ENCODE measurements at regions not wholly inside any gene's neighbourhood (a gene's known extent, or its start where the extent isn't known, plus 50 kb on each side); places are given as distances from the start of the nearest gene placed in this dataset.
A peak's percentile ranks its signal among the peaks of the same experiment; 100 is the strongest.
"Not testable (repeated sequence)": the region's sequence is repeated elsewhere in the genome, so short reads cannot be mapped to it uniquely, and the experiment has no call there.

DNA sequence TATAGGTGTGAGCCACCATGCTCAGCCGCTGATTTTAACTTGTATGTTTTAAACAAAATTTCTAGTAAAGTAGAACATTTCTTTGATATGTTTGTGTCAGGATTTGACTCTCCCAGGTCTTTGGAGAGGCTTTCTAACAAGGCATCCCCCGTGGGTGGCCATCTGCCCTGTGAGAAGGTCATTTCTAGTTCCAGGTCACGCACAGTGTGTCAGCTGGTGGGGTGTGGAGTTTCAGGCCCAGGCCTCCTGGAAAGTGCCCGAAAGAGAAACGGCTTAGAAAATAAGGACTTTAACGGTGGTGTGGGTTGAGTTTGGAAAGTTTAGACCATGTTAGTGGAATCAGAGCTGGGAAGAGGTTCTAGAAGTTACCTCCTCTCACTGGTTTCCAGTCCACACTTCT, 61.0 kb downstream of the SPDYE17 start:
- POLR2A ChIA-PET; H3K9me3 Mint-ChIP-seq (ENCODE audit: insufficient read depth); H3K4me3 Mint-ChIP-seq; CTCF ChIA-PET; H3K27me3 Mint-ChIP-seq (ENCODE audit: low read depth); DNase-seq; H3K4me1 Mint-ChIP-seq (ENCODE audit: low read depth); H3K36me3 Mint-ChIP-seq (ENCODE audit: low read depth); H3K27ac Mint-ChIP-seq; ATAC-seq: not testable (repeated sequence)

- H3K27me3 Mint-ChIP-seq (ENCODE audit: low read depth); H3K36me3 Mint-ChIP-seq (ENCODE audit: low read depth); DNase-seq; ATAC-seq; H3K9me3 Mint-ChIP-seq (ENCODE audit: insufficient read depth); H3K27ac Mint-ChIP-seq; CTCF ChIA-PET; POLR2A ChIA-PET; H3K4me1 Mint-ChIP-seq (ENCODE audit: low read depth); H3K4me3 Mint-ChIP-seq: not testable (repeated sequence)
Measured at GRCh38 chr7:76969892-76970291, 62.3 kb downstream of the SPDYE17 start.

- H3K4me1 Mint-ChIP-seq (ENCODE audit: low read depth); H3K27me3 Mint-ChIP-seq (ENCODE audit: low read depth); POLR2A ChIA-PET; CTCF ChIA-PET; H3K9me3 Mint-ChIP-seq (ENCODE audit: insufficient read depth); DNase-seq; ATAC-seq; H3K36me3 Mint-ChIP-seq (ENCODE audit: low read depth); H3K4me3 Mint-ChIP-seq; H3K27ac Mint-ChIP-seq: not testable (repeated sequence)
Measured at GRCh38 chr7:76965731-76966548, 66.2 kb downstream of the SPDYE17 start.

- not testable (repeated sequence) for DNase-seq, ATAC-seq
Measured at GRCh38 chr7:76964050-76964449, 68.1 kb downstream of the SPDYE17 start.

GRCh38 chr7:76963061-76963460, 69.1 kb downstream of the SPDYE17 start:
- CTCF ChIA-PET; H3K27me3 Mint-ChIP-seq (ENCODE audit: low read depth); H3K27ac Mint-ChIP-seq; H3K4me1 Mint-ChIP-seq (ENCODE audit: low read depth); H3K9me3 Mint-ChIP-seq (ENCODE audit: insufficient read depth); ATAC-seq; H3K4me3 Mint-ChIP-seq; H3K36me3 Mint-ChIP-seq (ENCODE audit: low read depth); DNase-seq; POLR2A ChIA-PET: not testable (repeated sequence)

More at GRCh38 chr7:76964050-76964449, 68.1 kb downstream of the SPDYE17 start:
- H3K27ac Mint-ChIP-seq; H3K36me3 Mint-ChIP-seq (ENCODE audit: low read depth); POLR2A ChIA-PET; CTCF ChIA-PET; H3K4me1 Mint-ChIP-seq (ENCODE audit: low read depth); H3K27me3 Mint-ChIP-seq (ENCODE audit: low read depth); H3K4me3 Mint-ChIP-seq; H3K9me3 Mint-ChIP-seq (ENCODE audit: insufficient read depth): not testable (repeated sequence)

- CTCF ChIA-PET; POLR2A ChIA-PET; H3K4me1 Mint-ChIP-seq (ENCODE audit: low read depth); H3K9me3 Mint-ChIP-seq (ENCODE audit: insufficient read depth); H3K36me3 Mint-ChIP-seq (ENCODE audit: low read depth); DNase-seq; H3K27ac Mint-ChIP-seq; H3K27me3 Mint-ChIP-seq (ENCODE audit: low read depth); H3K4me3 Mint-ChIP-seq: not testable (repeated sequence)
- ATAC-seq, result peak; percentile 18
Measured at GRCh38 chr7:76960400-76960986, 71.7 kb downstream of the SPDYE17 start.

DNA sequence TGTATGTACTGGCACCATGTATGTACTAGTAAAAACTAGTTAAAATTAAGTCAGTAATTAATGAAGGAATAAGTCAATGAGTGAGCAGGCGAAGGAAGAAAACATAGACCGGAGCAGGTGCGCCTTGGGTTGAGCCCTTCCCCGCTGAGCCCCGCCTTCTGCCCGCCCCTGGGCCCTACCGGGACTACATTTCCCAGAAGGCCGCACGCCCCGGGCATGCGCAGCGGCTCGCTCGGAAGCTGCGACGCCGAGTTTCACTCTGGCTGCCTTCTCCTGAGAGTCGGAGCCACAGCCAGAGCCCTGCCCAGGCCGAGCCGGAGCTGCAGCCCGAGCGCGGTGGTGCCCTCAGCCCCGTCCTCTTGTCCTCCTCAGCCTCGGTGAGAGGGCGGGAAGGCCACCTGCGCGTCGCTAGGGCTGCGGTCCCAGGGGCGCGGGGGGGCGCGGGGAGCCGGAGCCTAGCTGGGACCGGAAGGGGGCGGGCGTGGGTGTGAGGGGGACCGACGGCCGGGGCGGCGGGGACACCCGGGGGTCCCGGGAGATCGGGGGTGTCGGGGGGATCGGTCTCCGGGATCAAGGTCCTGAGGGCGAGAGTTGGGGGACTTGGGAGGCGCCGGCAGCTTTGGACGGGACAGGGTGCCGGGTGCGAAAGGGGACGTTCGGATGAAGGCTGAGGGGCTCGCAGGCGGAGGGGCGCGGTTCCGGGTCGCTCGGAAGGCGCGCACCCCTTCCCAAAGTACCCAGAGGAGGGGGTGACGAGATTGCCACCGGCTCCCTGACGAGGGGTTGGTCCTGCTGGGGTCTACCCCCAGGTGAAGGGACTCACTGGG, 72.4 kb downstream of the SPDYE17 start:
- H3K4me3 Mint-ChIP-seq; CTCF ChIA-PET; DNase-seq; H3K27me3 Mint-ChIP-seq (ENCODE audit: low read depth); H3K9me3 Mint-ChIP-seq (ENCODE audit: insufficient read depth); H3K27ac Mint-ChIP-seq; H3K4me1 Mint-ChIP-seq (ENCODE audit: low read depth); H3K36me3 Mint-ChIP-seq (ENCODE audit: low read depth); POLR2A ChIA-PET: not testable (repeated sequence)
- peak; percentile 98 for ATAC-seq

DNA sequence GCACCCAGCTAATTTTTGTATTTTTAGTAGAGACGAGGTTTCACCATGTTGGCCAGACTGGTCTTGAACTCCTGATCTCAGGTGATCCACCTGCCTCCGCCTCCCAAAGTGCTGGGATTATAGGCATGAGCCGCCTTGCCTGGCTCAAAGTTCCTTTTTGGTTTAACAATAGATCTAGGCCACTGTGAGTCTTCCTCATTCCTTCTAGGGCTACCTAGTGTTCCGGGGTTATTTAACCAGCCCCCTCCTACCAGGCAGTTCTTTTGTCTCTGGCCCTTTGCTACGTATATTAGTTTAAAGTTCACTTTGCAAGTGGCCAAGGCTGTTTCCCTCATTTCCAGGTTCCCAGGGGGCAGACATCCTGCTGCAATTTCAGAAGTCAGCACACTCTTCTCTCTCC, 75.6 kb downstream of the SPDYE17 start:
- H3K4me1 Mint-ChIP-seq (ENCODE audit: low read depth); H3K9me3 Mint-ChIP-seq (ENCODE audit: insufficient read depth); H3K36me3 Mint-ChIP-seq (ENCODE audit: low read depth); POLR2A ChIA-PET; H3K27ac Mint-ChIP-seq; DNase-seq; ATAC-seq; H3K4me3 Mint-ChIP-seq; CTCF ChIA-PET; H3K27me3 Mint-ChIP-seq (ENCODE audit: low read depth): not testable (repeated sequence)

- H3K27ac Mint-ChIP-seq; H3K4me3 Mint-ChIP-seq; CTCF ChIA-PET; H3K9me3 Mint-ChIP-seq (ENCODE audit: insufficient read depth); DNase-seq; POLR2A ChIA-PET; H3K27me3 Mint-ChIP-seq (ENCODE audit: low read depth); H3K4me1 Mint-ChIP-seq (ENCODE audit: low read depth); ATAC-seq; H3K36me3 Mint-ChIP-seq (ENCODE audit: low read depth): not testable (repeated sequence)
Measured at GRCh38 chr7:76955124-76955523, 77.0 kb downstream of the SPDYE17 start.

DNA sequence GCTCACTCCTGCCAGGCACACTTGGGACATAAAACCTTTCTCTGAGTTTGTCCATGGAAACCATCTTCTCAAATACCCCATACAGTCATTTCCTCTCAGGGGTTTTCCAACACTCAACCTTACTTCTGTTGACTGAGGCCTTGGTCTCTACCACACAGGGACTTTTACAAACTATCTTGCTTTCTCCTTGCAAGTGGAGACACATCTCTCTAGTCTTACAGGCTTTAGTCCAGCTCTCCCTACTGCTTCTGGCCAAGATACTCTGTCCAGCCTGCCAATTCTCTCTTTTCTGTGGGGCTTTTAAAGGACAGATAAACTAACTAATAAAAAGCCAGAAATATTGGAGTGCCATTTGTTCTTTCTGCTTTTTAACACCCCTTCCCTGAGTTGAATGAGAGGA, 87.6 kb downstream of the SPDYE17 start:
- DNase-seq; CTCF ChIA-PET; H3K9me3 Mint-ChIP-seq (ENCODE audit: insufficient read depth); POLR2A ChIA-PET; H3K27me3 Mint-ChIP-seq (ENCODE audit: low read depth); ATAC-seq; H3K36me3 Mint-ChIP-seq (ENCODE audit: low read depth); H3K27ac Mint-ChIP-seq; H3K4me1 Mint-ChIP-seq (ENCODE audit: low read depth); H3K4me3 Mint-ChIP-seq: not testable (repeated sequence)

- H3K36me3 Mint-ChIP-seq (ENCODE audit: low read depth); POLR2A ChIA-PET; CTCF ChIA-PET; H3K27ac Mint-ChIP-seq; ATAC-seq; H3K4me3 Mint-ChIP-seq; H3K4me1 Mint-ChIP-seq (ENCODE audit: low read depth); DNase-seq; H3K9me3 Mint-ChIP-seq (ENCODE audit: insufficient read depth); H3K27me3 Mint-ChIP-seq (ENCODE audit: low read depth): not testable (repeated sequence)
Measured at GRCh38 chr7:76941809-76942765, 90.1 kb downstream of the SPDYE17 start.

Measured in activated CD8-positive, alpha-beta T cell treated with anti-CD3 and anti-CD28 coated beads, Interleukin-2, amount 10 ng/mL, durations not matched to agents 7 days and 5 days (primary cell).